ENCODE measurements at regions not wholly inside any gene's neighbourhood (a gene's known extent, or its start where the extent isn't known, plus 50 kb on each side); places are given as distances from the start of the nearest gene placed in this dataset.

GRCh38 chr5:125505115-125505514, 758.7 kb upstream of the ZNF608 start:
- no peak overlapping the region for H3K4me3 ChIP-seq
- no peak for TF ChIP-seq EP300 (IDR thresholded peaks at IDR 0.05; ENCODE audit: low read depth)
- TF ChIP-seq CTCF (IDR thresholded peaks at IDR 0.05), result no peak
- no peak for TF ChIP-seq POLR2A (IDR thresholded peaks at IDR 0.05)
- no peak for TF ChIP-seq POLR2AphosphoS5 (IDR thresholded peaks at IDR 0.05)
- H3K4me1 ChIP-seq, result no peaks in the 10 kb centered on the region
- no peaks in the 10 kb centered on the region for H3K36me3 ChIP-seq
- in situ Hi-C loops (cut with MboI; ENCODE audit: low pct_ligation_motif_present in 1 of 4, low pct_unique_long_range_greater_than_20kb in 1 of 4, low sequenced_read_pairs in 3 of 4), result no loop called here
- H3K9me3 ChIP-seq, result no peaks in the 10 kb centered on the region
- no peak for DNase-seq
- H3K27me3 ChIP-seq, result no peaks in the 10 kb centered on the region
- H3K27ac ChIP-seq, result no peak overlapping the region
- 89 to 93% methylated on average over 3 of the region's 3 CpGs for WGBS, 2 donors (ENCODE audit: low coverage in 1 of 2)
- intact Hi-C loops (cut with DNase I; ENCODE audit: low total_unique reads), result no loop called here

GRCh38 chr5:125506124-125506523, 759.7 kb upstream of the ZNF608 start:
- intact Hi-C loops (cut with DNase I; ENCODE audit: low total_unique reads), result no loop called here
- DNase-seq, result no peak
- in situ Hi-C loops (cut with MboI; ENCODE audit: low pct_ligation_motif_present in 1 of 4, low pct_unique_long_range_greater_than_20kb in 1 of 4, low sequenced_read_pairs in 3 of 4), result no loop called here

GRCh38 chr5:125508225-125508624, 761.8 kb upstream of the ZNF608 start:
- no peak for TF ChIP-seq POLR2A (IDR thresholded peaks at IDR 0.05)
- no peak for TF ChIP-seq CTCF (IDR thresholded peaks at IDR 0.05)
- TF ChIP-seq POLR2AphosphoS5 (IDR thresholded peaks at IDR 0.05), result no peak
- TF ChIP-seq EP300 (IDR thresholded peaks at IDR 0.05; ENCODE audit: low read depth), result no peak
- Histone ChIP-seq H3K27ac (no peak overlapping the region), H3K27me3 (no peaks in the 10 kb centered on the region), H3K9me3 (no peaks in the 10 kb centered on the region), H3K36me3 (no peaks in the 10 kb centered on the region), H3K4me3 (no peak overlapping the region), H3K4me1 (no peaks in the 10 kb centered on the region)
- intact Hi-C loops (cut with DNase I; ENCODE audit: low total_unique reads) (no loop called here), in situ Hi-C loops (cut with MboI; ENCODE audit: low pct_ligation_motif_present in 1 of 4, low pct_unique_long_range_greater_than_20kb in 1 of 4, low sequenced_read_pairs in 3 of 4) (no loop called here)
- no peak for DNase-seq
- 92 to 100% methylated on average over 1 of the region's 1 CpG for WGBS, 2 donors (ENCODE audit: low coverage in 1 of 2)

More at GRCh38 chr5:125506124-125506523, 759.7 kb upstream of the ZNF608 start:
- H3K27ac ChIP-seq, result no peak overlapping the region
- H3K4me3 ChIP-seq, result no peak overlapping the region
- no peaks in the 10 kb centered on the region for H3K9me3 ChIP-seq
- H3K4me1 ChIP-seq, result no peaks in the 10 kb centered on the region
- no peaks in the 10 kb centered on the region for H3K27me3 ChIP-seq
- TF ChIP-seq POLR2AphosphoS5 (IDR thresholded peaks at IDR 0.05) (no peak), POLR2A (IDR thresholded peaks at IDR 0.05) (no peak), CTCF (IDR thresholded peaks at IDR 0.05) (no peak), EP300 (IDR thresholded peaks at IDR 0.05; ENCODE audit: low read depth) (no peak)
- H3K36me3 ChIP-seq, result no peaks in the 10 kb centered on the region
- 83 to 90% methylated on average over 3 of the region's 3 CpGs for WGBS, 2 donors (ENCODE audit: low coverage in 1 of 2)

GRCh38 chr5:125510651-125511050, 764.2 kb upstream of the ZNF608 start:
- in situ Hi-C loops (cut with MboI; ENCODE audit: low pct_ligation_motif_present in 1 of 4, low pct_unique_long_range_greater_than_20kb in 1 of 4, low sequenced_read_pairs in 3 of 4), result no loop called here
- intact Hi-C loops (cut with DNase I; ENCODE audit: low total_unique reads), result no loop called here
- H3K4me1 ChIP-seq, result no peaks in the 10 kb centered on the region

More at GRCh38 chr5:125510651-125511050, 764.2 kb upstream of the ZNF608 start:
- Histone ChIP-seq H3K27ac (no peak overlapping the region), H3K36me3 (no peaks in the 10 kb centered on the region), H3K4me3 (no peak overlapping the region), H3K27me3 (no peaks in the 10 kb centered on the region), H3K9me3 (no peaks in the 10 kb centered on the region)
- TF ChIP-seq POLR2A (IDR thresholded peaks at IDR 0.05), result no peak
- TF ChIP-seq POLR2AphosphoS5 (IDR thresholded peaks at IDR 0.05), result no peak
- TF ChIP-seq EP300 (IDR thresholded peaks at IDR 0.05; ENCODE audit: low read depth), result no peak
- no peak for TF ChIP-seq CTCF (IDR thresholded peaks at IDR 0.05)
- no peak for DNase-seq
